ENCODE measurements at regions not wholly inside any gene's neighbourhood (a gene's known extent, or its start where the extent isn't known, plus 50 kb on each side); places are given as distances from the start of the nearest gene placed in this dataset.
"Not testable (repeated sequence)": the region's sequence is repeated elsewhere in the genome, so short reads cannot be mapped to it uniquely, and the experiment has no call there.

- DNase-seq: no peak
- H3K9me3 ChIP-seq: no peaks in the 10 kb centered on the region
- TF ChIP-seq, protein P1, sequence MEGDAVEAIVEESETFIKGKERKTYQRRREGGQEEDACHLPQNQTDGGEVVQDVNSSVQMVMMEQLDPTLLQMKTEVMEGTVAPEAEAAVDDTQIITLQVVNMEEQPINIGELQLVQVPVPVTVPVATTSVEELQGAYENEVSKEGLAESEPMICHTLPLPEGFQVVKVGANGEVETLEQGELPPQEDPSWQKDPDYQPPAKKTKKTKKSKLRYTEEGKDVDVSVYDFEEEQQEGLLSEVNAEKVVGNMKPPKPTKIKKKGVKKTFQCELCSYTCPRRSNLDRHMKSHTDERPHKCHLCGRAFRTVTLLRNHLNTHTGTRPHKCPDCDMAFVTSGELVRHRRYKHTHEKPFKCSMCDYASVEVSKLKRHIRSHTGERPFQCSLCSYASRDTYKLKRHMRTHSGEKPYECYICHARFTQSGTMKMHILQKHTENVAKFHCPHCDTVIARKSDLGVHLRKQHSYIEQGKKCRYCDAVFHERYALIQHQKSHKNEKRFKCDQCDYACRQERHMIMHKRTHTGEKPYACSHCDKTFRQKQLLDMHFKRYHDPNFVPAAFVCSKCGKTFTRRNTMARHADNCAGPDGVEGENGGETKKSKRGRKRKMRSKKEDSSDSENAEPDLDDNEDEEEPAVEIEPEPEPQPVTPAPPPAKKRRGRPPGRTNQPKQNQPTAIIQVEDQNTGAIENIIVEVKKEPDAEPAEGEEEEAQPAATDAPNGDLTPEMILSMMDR (IDR thresholded peaks at IDR 0.05): no peak
- no peaks in the 10 kb centered on the region for H3K4me1 ChIP-seq
- intact Hi-C loops (cut with DNase I): no loop called here
- no peak overlapping the region for H3K4me3 ChIP-seq
- H3K27ac ChIP-seq: no peak overlapping the region
- no peaks in the 10 kb centered on the region for H3K36me3 ChIP-seq
- H3K9ac ChIP-seq (ENCODE audit: low read depth in 2 of 2, low read length in 2 of 2): no peak overlapping the region
- no peaks in the 10 kb centered on the region for H3K27me3 ChIP-seq
Observed at GRCh38 chr4:147223576-147223975, 257.3 kb upstream of the EDNRA start.

DNA sequence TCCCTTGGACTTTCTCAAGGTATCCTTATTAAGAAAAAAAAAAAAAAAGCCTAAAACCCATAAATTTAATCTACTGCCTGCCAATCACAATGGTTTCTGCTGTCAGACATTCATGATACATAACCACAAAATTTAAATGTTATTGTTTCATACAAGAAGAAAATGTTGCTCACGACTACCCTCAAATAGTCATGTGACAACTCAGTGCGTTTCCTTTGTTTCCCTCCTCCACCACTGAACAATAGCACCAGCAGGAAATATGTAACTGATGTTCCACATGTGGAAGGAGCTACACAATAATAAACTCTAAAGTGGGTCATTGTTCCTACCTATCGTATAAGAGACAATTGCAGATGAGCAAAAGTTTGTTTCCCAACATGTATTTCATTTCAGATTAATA lies 244.1 kb upstream of the EDNRA start:
- Histone ChIP-seq H3K27ac (no peak overlapping the region), H3K9ac (ENCODE audit: low read depth in 2 of 2, low read length in 2 of 2) (no peak overlapping the region), H3K4me1 (no peaks in the 10 kb centered on the region), H3K9me3 (no peaks in the 10 kb centered on the region), H3K27me3 (no peaks in the 10 kb centered on the region), H3K4me3 (no peak overlapping the region), H3K36me3 (no peaks in the 10 kb centered on the region)
- intact Hi-C loops (cut with DNase I): no loop called here
- no peak for DNase-seq
- TF ChIP-seq, protein P1 (IDR thresholded peaks at IDR 0.05): no peak

DNA sequence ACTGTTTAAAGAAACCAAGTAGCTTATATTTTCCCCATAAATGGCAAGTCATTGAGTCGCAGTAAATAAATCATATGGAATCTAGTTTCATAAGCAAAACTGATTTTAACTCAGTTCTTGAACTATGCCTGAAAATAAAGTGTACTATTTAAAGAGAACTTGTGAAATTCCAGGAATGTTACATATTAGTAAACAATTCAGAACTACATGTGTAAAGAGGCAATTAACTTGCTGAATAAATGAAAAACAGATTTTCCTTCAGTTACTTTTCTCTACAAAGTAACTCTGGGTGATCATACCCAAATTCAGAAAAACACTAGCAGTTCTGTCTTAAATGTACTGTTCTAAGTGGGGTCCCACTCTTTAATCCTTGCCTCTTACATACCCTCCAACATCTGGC lies 236.1 kb upstream of the EDNRA start:
- Histone ChIP-seq H3K36me3 (no peaks in the 10 kb centered on the region), H3K4me1 (no peaks in the 10 kb centered on the region), H3K9ac (ENCODE audit: low read depth in 2 of 2, low read length in 2 of 2) (no peak overlapping the region), H3K4me3 (no peak overlapping the region), H3K27me3 (no peaks in the 10 kb centered on the region), H3K27ac (no peak overlapping the region), H3K9me3 (no peaks in the 10 kb centered on the region)
- no peak for DNase-seq
- TF ChIP-seq, protein P1 (IDR thresholded peaks at IDR 0.05): no peak
- intact Hi-C loops (cut with DNase I): no loop called here

DNA sequence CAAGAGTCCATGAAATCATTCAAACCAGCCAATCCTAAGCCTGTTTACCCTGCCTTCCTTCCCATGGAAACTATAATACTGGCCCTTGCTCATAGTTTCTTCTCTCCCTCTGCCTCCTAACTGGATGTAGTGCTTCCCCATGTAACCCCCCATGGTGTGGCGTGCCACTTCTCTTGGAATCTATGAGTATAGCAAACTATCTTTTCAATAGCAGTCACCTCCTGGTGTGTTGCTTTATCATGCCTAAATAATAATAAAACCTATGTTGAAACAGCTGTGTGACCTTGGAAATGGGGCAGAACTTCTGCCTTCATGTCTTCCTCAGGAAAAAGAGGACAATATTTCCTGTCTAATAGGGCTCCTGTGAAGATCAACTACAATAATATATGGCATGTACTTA lies 234.8 kb upstream of the EDNRA start:
- TF ChIP-seq, protein P1 (IDR thresholded peaks at IDR 0.05): no peak
- H3K9me3 ChIP-seq: no peaks in the 10 kb centered on the region
- H3K9ac ChIP-seq (ENCODE audit: low read depth in 2 of 2, low read length in 2 of 2): no peak overlapping the region
- H3K4me3 ChIP-seq: no peak overlapping the region
- H3K27ac ChIP-seq: no peak overlapping the region
- no peaks in the 10 kb centered on the region for H3K27me3 ChIP-seq
- no peaks in the 10 kb centered on the region for H3K4me1 ChIP-seq
- H3K36me3 ChIP-seq: no peaks in the 10 kb centered on the region
- intact Hi-C loops (cut with DNase I): no loop called here
- DNase-seq: no peak

DNA sequence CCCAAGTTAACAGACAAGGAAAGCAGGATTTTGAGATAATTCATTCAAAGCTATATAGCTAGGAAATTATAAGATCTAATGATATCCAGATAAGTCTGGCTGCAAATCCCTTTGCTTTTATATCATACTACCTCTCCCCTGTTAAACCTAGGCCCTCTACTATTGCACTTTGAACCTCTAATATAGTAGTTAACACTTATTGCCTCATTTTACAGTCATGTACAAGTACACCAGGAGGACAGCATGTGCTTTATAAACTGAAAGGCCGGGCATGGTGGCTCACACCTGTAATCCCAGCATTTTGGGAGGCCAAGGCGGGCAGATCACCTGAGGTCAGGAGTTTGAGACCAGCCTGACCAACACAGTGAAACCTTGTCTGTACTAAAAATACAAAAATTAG lies 234.4 kb upstream of the EDNRA start:
- not testable (repeated sequence) for DNase-seq, H3K4me3 ChIP-seq

GRCh38 chr4:147247579-147247978 lies 233.3 kb upstream of the EDNRA start:
- Histone ChIP-seq H3K9me3 (no peaks in the 10 kb centered on the region), H3K27me3 (no peaks in the 10 kb centered on the region), H3K4me3 (no peak overlapping the region), H3K9ac (ENCODE audit: low read depth in 2 of 2, low read length in 2 of 2) (no peak overlapping the region), H3K36me3 (no peaks in the 10 kb centered on the region), H3K4me1 (no peaks in the 10 kb centered on the region), H3K27ac (no peak overlapping the region)
- TF ChIP-seq, protein P1 (IDR thresholded peaks at IDR 0.05): no peak
- no peak for DNase-seq
- intact Hi-C loops (cut with DNase I): no loop called here

More for the DNA sequence above, 234.4 kb upstream of the EDNRA start:
- H3K36me3 ChIP-seq; H3K4me1 ChIP-seq; H3K27ac ChIP-seq; H3K9me3 ChIP-seq; H3K27me3 ChIP-seq; intact Hi-C loops (cut with DNase I); H3K9ac ChIP-seq (ENCODE audit: low read depth in 2 of 2, low read length in 2 of 2): not testable (repeated sequence)

Data from colonic mucosa (tissue), 4 donors.